T-helper 1 cell treated with Interleukin-12 subunit alpha and Interleukin-12 subunit beta and Interleukin-4 antibody, amounts not matched to agents 30 ng/mL and 1 ng/mL, for 36 hours (primary cell): ENCODE measurements at regions not wholly inside any gene's neighbourhood (a gene's known extent, or its start where the extent isn't known, plus 50 kb on each side); places are given as distances from the start of the nearest gene placed in this dataset.

ENCODE experiments used
- intact Hi-C: fragments of 100-400 bp; cut with micrococcal nuclease; formaldehyde crosslinking; loops from one replicate; pipeline ENCODE4 v1.15.1; 2024

GRCh38 chr5:24365406-24365805 lies 279.4 kb downstream of the CDH10 start:
- intact Hi-C loops, result no loop called here

- intact Hi-C loops, result no loop called here
Measured at GRCh38 chr5:24367216-24367615, 277.6 kb downstream of the CDH10 start.

GRCh38 chr5:24368115-24368514 lies 276.7 kb downstream of the CDH10 start:
- intact Hi-C loops, result no loop called here

- intact Hi-C loops, result no loop called here
Measured at GRCh38 chr5:24376210-24376609, 268.6 kb downstream of the CDH10 start.

- intact Hi-C loops, result no loop called here
Measured at GRCh38 chr5:24376616-24377015, 268.2 kb downstream of the CDH10 start.

GRCh38 chr5:24381861-24382489 lies 262.8 kb downstream of the CDH10 start:
- intact Hi-C loops, result no loop called here

GRCh38 chr5:24385070-24385469 lies 259.7 kb downstream of the CDH10 start:
- intact Hi-C loops, result no loop called here

- intact Hi-C loops, result no loop called here
Measured at GRCh38 chr5:24385617-24386016, 259.2 kb downstream of the CDH10 start.

GRCh38 chr5:24388448-24388847 lies 256.3 kb downstream of the CDH10 start:
- intact Hi-C loops, result no loop called here

GRCh38 chr5:24389968-24390367 lies 254.8 kb downstream of the CDH10 start:
- intact Hi-C loops, result no loop called here

GRCh38 chr5:24391816-24392215 lies 253.0 kb downstream of the CDH10 start:
- intact Hi-C loops, result no loop called here

- intact Hi-C loops, result no loop called here
Measured at GRCh38 chr5:24397601-24398000, 247.2 kb downstream of the CDH10 start.

GRCh38 chr5:24401773-24402172 lies 243.0 kb downstream of the CDH10 start:
- intact Hi-C loops, result no loop called here

- intact Hi-C loops, result no loop called here
Measured at GRCh38 chr5:24407466-24407865, 237.3 kb downstream of the CDH10 start.

GRCh38 chr5:24428345-24428744 lies 216.4 kb downstream of the CDH10 start:
- intact Hi-C loops, result no loop called here

GRCh38 chr5:24433555-24433954 lies 211.2 kb downstream of the CDH10 start:
- intact Hi-C loops, result no loop called here
